Thyroid gland (tissue), 4 donors: ENCODE measurements at regions not wholly inside any gene's neighbourhood (a gene's known extent, or its start where the extent isn't known, plus 50 kb on each side); places are given as distances from the start of the nearest gene placed in this dataset.

Experiments
- DNase-seq, 2 donors: peaks; one replicate each; pipeline ENCODE4 v3.0.0-alpha.2; 2019
- H3K27ac ChIP-seq, 3 donors: fragments of 200-600 bp; sonication (generic); 1 replicate in 2 of 3; 2 replicates in 1 of 3; pipeline ENCODE4 v1.5.1; 2016 to 2019; ENCODE audit warnings: mild to moderate bottlenecking in 1 of 3, moderate library complexity in 1 of 3
- H3K27me3 ChIP-seq: fragments of 200-600 bp; sonication (generic); one replicate; pipeline ENCODE4 v1.5.1; 2019
- H3K36me3 ChIP-seq, 2 donors: fragments of 200-600 bp; sonication (generic); one replicate each; pipeline ENCODE4 v1.5.1; 2016 to 2019
- H3K4me1 ChIP-seq, 2 donors: fragments of 200-600 bp; sonication (generic); one replicate each; pipeline ENCODE4 v1.5.1; 2017 to 2019
- H3K4me3 ChIP-seq, 3 donors: fragments of 200-600 bp; sonication (generic); replicated peaks in 1 of 3; 1 replicate in 2 of 3; 2 replicates in 1 of 3; pipeline ENCODE4 v1.5.1; 2016; ENCODE audit warnings: mild to moderate bottlenecking in 1 of 3
- H3K9me3 ChIP-seq: fragments of 200-600 bp; sonication (generic); one replicate; pipeline ENCODE4 v1.5.1; 2017
- CTCF ChIP-seq, 6 experiments: fragments of 200-600 bp in 3 of 6; fragments of 450-650 bp in 3 of 6; sonication (generic) in 3 of 6; IDR thresholded peaks; one replicate each; pipeline ENCODE4 v1.5.1; 2016 to 2019; ENCODE audit warnings: antibody characterized with exemption in 6 of 6, mild to moderate bottlenecking in 2 of 6, inconsistent platforms in 1 of 6, moderate library complexity in 1 of 6
- POLR2A ChIP-seq, 2 donors: fragments of 450-650 bp; IDR thresholded peaks; one replicate each; pipeline ENCODE4 v1.6.1; 2017; ENCODE audit warnings: antibody characterized with exemption in 2 of 2, mild to moderate bottlenecking in 2 of 2, moderate library complexity in 1 of 2
- WGBS, 2 donors: methylation state at CpG; one replicate each; pipeline ENCODE4 v1.1.5; 2017; 5-methylcytosine and 5-hydroxymethylcytosine counted together
- intact Hi-C: fragments of 100-400 bp; cut with DNase I; formaldehyde crosslinking; loops from one replicate; pipeline ENCODE4 v1.15.1; 2023

- no peaks in the 10 kb centered on the region for H3K9me3 ChIP-seq
- intact Hi-C loops = no loop called here
- DNase-seq = no peak
- no peaks in the 10 kb centered on the region for H3K36me3 ChIP-seq
- WGBS, 2 donors = 100% methylated on average over 1 to 2 of the region's 2 CpGs
- no peak overlapping the region for H3K4me3 ChIP-seq
- no peak overlapping the region for H3K27ac ChIP-seq
- no peaks in the 10 kb centered on the region for H3K4me1 ChIP-seq
- H3K27me3 ChIP-seq = no peaks in the 10 kb centered on the region
- TF ChIP-seq CTCF (IDR thresholded peaks at IDR 0.05) = no peak
- TF ChIP-seq POLR2A (IDR thresholded peaks at IDR 0.05) = no peak
These were observed 347.2 kb upstream of the MEF2C start for GRCh38 chr5:89230178-89230577.

- H3K4me1 ChIP-seq = no peaks in the 10 kb centered on the region
- H3K36me3 ChIP-seq = no peaks in the 10 kb centered on the region
- H3K27me3 ChIP-seq = no peaks in the 10 kb centered on the region
- WGBS, 2 donors = 90 to 96% methylated on average over 2 to 8 of the region's 8 CpGs
- no peak overlapping the region for H3K4me3 ChIP-seq
- DNase-seq = no peak
- no peak overlapping the region for H3K27ac ChIP-seq
- TF ChIP-seq POLR2A (IDR thresholded peaks at IDR 0.05) = no peak
- TF ChIP-seq CTCF (IDR thresholded peaks at IDR 0.05) = no peak
- intact Hi-C loops = no loop called here
- no peaks in the 10 kb centered on the region for H3K9me3 ChIP-seq
These were observed 346.5 kb upstream of the MEF2C start for GRCh38 chr5:89229331-89230070.

GRCh38 chr5:89228355-89228754 is 345.4 kb upstream of the MEF2C start:
- no peak for DNase-seq
- H3K4me3 ChIP-seq = no peak overlapping the region
- H3K36me3 ChIP-seq = no peaks in the 10 kb centered on the region
- no peaks in the 10 kb centered on the region for H3K9me3 ChIP-seq
- H3K27ac ChIP-seq = no peak overlapping the region
- intact Hi-C loops = no loop called here
- 98 to 100% methylated on average over 1 of the region's 1 CpG for whole genome bisulfite sequencing, 2 donors
- TF ChIP-seq POLR2A (IDR thresholded peaks at IDR 0.05) (no peak), CTCF (IDR thresholded peaks at IDR 0.05) (no peak)
- H3K27me3 ChIP-seq = no peaks in the 10 kb centered on the region
- no peaks in the 10 kb centered on the region for H3K4me1 ChIP-seq

GRCh38 chr5:89218364-89218763 is 335.4 kb upstream of the MEF2C start:
- H3K27me3 ChIP-seq = no peaks in the 10 kb centered on the region
- DNase-seq = no peak
- H3K4me1 ChIP-seq = no peaks in the 10 kb centered on the region
- H3K36me3 ChIP-seq = no peaks in the 10 kb centered on the region
- H3K9me3 ChIP-seq = no peaks in the 10 kb centered on the region
- WGBS, 2 donors = 91 to 95% methylated on average over 3 of the region's 3 CpGs
- no peak overlapping the region for H3K27ac ChIP-seq
- H3K4me3 ChIP-seq = no peak overlapping the region
- no peak for TF ChIP-seq CTCF (IDR thresholded peaks at IDR 0.05)
- TF ChIP-seq POLR2A (IDR thresholded peaks at IDR 0.05) = no peak
- intact Hi-C loops = no loop called here

GRCh38 chr5:89216606-89217005 is 333.6 kb upstream of the MEF2C start:
- no peak for DNase-seq
- no peak for TF ChIP-seq CTCF (IDR thresholded peaks at IDR 0.05)
- TF ChIP-seq POLR2A (IDR thresholded peaks at IDR 0.05) = no peak
- Histone ChIP-seq H3K27me3 (no peaks in the 10 kb centered on the region), H3K9me3 (no peaks in the 10 kb centered on the region), H3K4me1 (no peaks in the 10 kb centered on the region), H3K27ac (no peak overlapping the region), H3K4me3 (no peak overlapping the region), H3K36me3 (no peaks in the 10 kb centered on the region)
- WGBS, 2 donors = 94 to 98% methylated on average over 3 of the region's 3 CpGs
- intact Hi-C loops = no loop called here
